H9 (cell line): ENCODE measurements at regions not wholly inside any gene's neighbourhood (a gene's known extent, or its start where the extent isn't known, plus 50 kb on each side); places are given as distances from the start of the nearest gene placed in this dataset.

Source experiments
- DNase-seq: peaks from one replicate; pipeline ENCODE4 v3.0.0-alpha.2; 2017
- H2AFZ ChIP-seq: one replicate; pipeline ENCODE4 v1.6.1; 2013; ENCODE audit warnings: mild to moderate bottlenecking, low read length, control low read depth, moderate library complexity
- H2AK5ac ChIP-seq: 2 replicates; pipeline ENCODE4 v1.6.1; 2013; ENCODE audit warnings: low read length, control low read depth, mixed read lengths; ENCODE audit not compliant: insufficient read length
- H2BK120ac ChIP-seq: one replicate; pipeline ENCODE4 v1.6.1; 2013; ENCODE audit warnings: low read depth, mild to moderate bottlenecking, low read length, control low read depth, inconsistent platforms; ENCODE audit not compliant: poor library complexity, severe bottlenecking
- H2BK12ac ChIP-seq: 2 replicates; pipeline ENCODE4 v1.6.1; 2013; ENCODE audit warnings: low read length, control low read depth, mixed read lengths, low read depth; ENCODE audit not compliant: insufficient read length
- H2BK15ac ChIP-seq: 2 replicates; pipeline ENCODE4 v1.6.1; 2013; ENCODE audit warnings: low read depth, low read length, control low read depth
- H2BK20ac ChIP-seq: one replicate; pipeline ENCODE4 v1.6.1; 2013; ENCODE audit warnings: low read depth, mild to moderate bottlenecking, low read length, control low read depth, inconsistent platforms; ENCODE audit not compliant: poor library complexity, severe bottlenecking
- H2BK5ac ChIP-seq: 2 replicates; pipeline ENCODE4 v1.6.1; 2013; ENCODE audit warnings: low read length, control low read depth, mixed read lengths; ENCODE audit not compliant: insufficient read length
- H3K14ac ChIP-seq: 2 replicates; pipeline ENCODE4 v1.6.1; 2013; ENCODE audit warnings: low read length, control low read depth; ENCODE audit not compliant: insufficient read depth
- H3K18ac ChIP-seq: 2 replicates; pipeline ENCODE4 v1.6.1; 2013; ENCODE audit warnings: low read depth, mild to moderate bottlenecking, mixed read lengths, low read length, control low read depth; ENCODE audit not compliant: insufficient read length
- H3K23ac ChIP-seq: 2 replicates; pipeline ENCODE4 v1.6.1; 2013; ENCODE audit warnings: low read length, control low read depth, mixed read lengths, low read depth; ENCODE audit not compliant: insufficient read length
- H3K23me2 ChIP-seq: 2 replicates; pipeline ENCODE4 v1.6.1; 2013; ENCODE audit warnings: low read depth, mild to moderate bottlenecking, mixed read lengths, low read length, control low read depth; ENCODE audit not compliant: insufficient read length, poor library complexity, severe bottlenecking
- H3K27ac ChIP-seq: 2 replicates; pipeline ENCODE4 v1.5.1; 2013; ENCODE audit warnings: low read length, control low read depth, mixed read lengths, low read depth; ENCODE audit not compliant: insufficient read length
- H3K27me3 ChIP-seq: 2 replicates; pipeline ENCODE4 v1.6.1; 2013; ENCODE audit warnings: low read length, control low read depth, inconsistent platforms; ENCODE audit not compliant: insufficient read depth
- H3K4ac ChIP-seq: 2 replicates; pipeline ENCODE4 v1.6.1; 2013; ENCODE audit warnings: low read depth, mild to moderate bottlenecking, control low read depth, inconsistent platforms, low read length, moderate library complexity
- H3K4me1 ChIP-seq: 2 replicates; pipeline ENCODE4 v1.6.1; 2013; ENCODE audit warnings: low read length, control low read depth, inconsistent platforms; ENCODE audit not compliant: insufficient read depth
- H3K4me2 ChIP-seq: 2 replicates; pipeline ENCODE4 v1.6.1; 2013; ENCODE audit warnings: low read length, control low read depth, mixed read lengths; ENCODE audit not compliant: insufficient read length, insufficient read depth
- H3K56ac ChIP-seq: 2 replicates; pipeline ENCODE4 v1.6.1; 2013; ENCODE audit warnings: low read depth, mild to moderate bottlenecking, mixed read lengths, low read length, control low read depth; ENCODE audit not compliant: insufficient read length
- H3K79me1 ChIP-seq: 2 replicates; pipeline ENCODE4 v1.6.1; 2013; ENCODE audit warnings: low read depth, mild to moderate bottlenecking, moderate library complexity, low read length, control low read depth, inconsistent platforms; ENCODE audit not compliant: insufficient read depth, poor library complexity, severe bottlenecking
- H3K79me2 ChIP-seq: 2 replicates; pipeline ENCODE4 v1.6.1; 2013; ENCODE audit warnings: low read length, control low read depth, inconsistent platforms; ENCODE audit not compliant: insufficient read depth
- H3K9ac ChIP-seq: 2 replicates; pipeline ENCODE4 v1.6.1; 2013; ENCODE audit warnings: low read length, control low read depth, mixed read lengths; ENCODE audit not compliant: insufficient read length; ENCODE audit errors: extremely low read depth
- H3K9me3 ChIP-seq: one replicate; pipeline ENCODE4 v1.6.1; 2013; ENCODE audit warnings: low read depth, low read length, inconsistent platforms; ENCODE audit not compliant: control insufficient read depth
- H3T11ph ChIP-seq: one replicate; pipeline ENCODE4 v1.6.1; 2013; ENCODE audit warnings: mild to moderate bottlenecking, low read length, control low read depth, inconsistent platforms
- H4K20me1 ChIP-seq: one replicate; pipeline ENCODE4 v1.6.1; 2013; ENCODE audit not compliant: control insufficient read depth, insufficient read length, insufficient read depth
- H4K5ac ChIP-seq: 2 replicates; pipeline ENCODE4 v1.6.1; 2013; ENCODE audit warnings: low read depth, mild to moderate bottlenecking, mixed read lengths, low read length, control low read depth; ENCODE audit not compliant: insufficient read length
- H4K8ac ChIP-seq: replicated peaks from 2 replicates; pipeline ENCODE4 v1.6.1; 2013; ENCODE audit warnings: low read length, control low read depth, mixed read lengths, low read depth; ENCODE audit not compliant: insufficient read length
- H4K91ac ChIP-seq: 2 replicates; pipeline ENCODE4 v1.6.1; 2013; ENCODE audit warnings: low read depth, mild to moderate bottlenecking, moderate library complexity, mixed read lengths, low read length, control low read depth; ENCODE audit not compliant: insufficient read length
- H3K27ac Mint-ChIP-seq, 3 experiments: 2 replicates in 2 of 3; 3 replicates in 1 of 3; pipeline ENCODE4 v1.8.0; 2020 to 2021; ENCODE audit warnings: mixed read lengths in 3 of 3, mild to moderate bottlenecking in 1 of 3, moderate library complexity in 1 of 3
- H3K27me3 Mint-ChIP-seq: 2 replicates; pipeline ENCODE4 v1.8.0; 2021; ENCODE audit warnings: low read depth, mild to moderate bottlenecking, moderate library complexity, mixed read lengths
- H3K36me3 Mint-ChIP-seq, 3 experiments: 2 replicates in 2 of 3; 3 replicates in 1 of 3; pipeline ENCODE4 v1.8.0; 2020 to 2021; ENCODE audit warnings: low read depth in 3 of 3, mixed read lengths in 3 of 3; ENCODE audit not compliant: insufficient read depth in 1 of 3
- H3K4me1 Mint-ChIP-seq, 2 experiments: 2 replicates each; pipeline ENCODE4 v1.8.0; 2020; ENCODE audit warnings: mixed read lengths in 2 of 2
- H3K4me3 Mint-ChIP-seq, 2 experiments: 2 replicates in 1 of 2; 3 replicates in 1 of 2; pipeline ENCODE4 v1.8.0; 2020 to 2021; ENCODE audit warnings: mild to moderate bottlenecking in 2 of 2, mixed read lengths in 2 of 2, moderate library complexity in 1 of 2
- H3K9me3 Mint-ChIP-seq, 2 experiments: 2 replicates in 1 of 2; 3 replicates in 1 of 2; pipeline ENCODE4 v1.8.0; 2020; ENCODE audit warnings: mild to moderate bottlenecking in 2 of 2, mixed read lengths in 2 of 2, moderate library complexity in 1 of 2
- CTCF ChIP-seq: fragments of 200-600 bp; sonication (generic); conservative IDR thresholded peaks from 3 replicates; pipeline ENCODE4 v1.8.0; 2021; ENCODE audit warnings: antibody characterized with exemption, mild to moderate bottlenecking
- WGBS: extraction: QIAGEN DNeasy Blood & Tissue Kit; methylation state at CpG from one replicate; pipeline ENCODE4 v1.1.7; 2013; ENCODE audit warnings: missing lambda C conversion rate, low lambda C conversion rate, mixed read lengths; ENCODE audit not compliant: insufficient read length; ENCODE audit errors: extremely low coverage; 5-methylcytosine and 5-hydroxymethylcytosine counted together

GRCh38 chr11:20275987-20276965 is 87.2 kb upstream of the HTATIP2 start:
- no peak overlapping the region for H2BK15ac ChIP-seq
- no peak overlapping the region for H3K23ac ChIP-seq
- H3K14ac ChIP-seq = no peak overlapping the region
- H3K4ac ChIP-seq = no peak overlapping the region
- no peaks in the 10 kb centered on the region for H3K79me2 ChIP-seq
- no peaks in the 10 kb centered on the region for H3K27me3 ChIP-seq
- H3K23me2 ChIP-seq = no peaks in the 10 kb centered on the region
- WGBS = no CpG with 5 or more reads among the region's 15 CpGs
- no peak overlapping the region for H2AK5ac ChIP-seq
- no peak overlapping the region for H3K27ac ChIP-seq
- Mint-ChIP-seq H3K4me3 (no peak overlapping the region), H3K9me3 (no peaks in the 10 kb centered on the region; a peak in 1 of 5 replicates), H3K27me3 (peaks cover 6% of the 10 kb centered on the region), H3K27ac (no peak overlapping the region), H3K36me3 (no peaks in the 10 kb centered on the region), H3K4me1 (peaks cover 13 to 24% of the 10 kb centered on the region in 2 experiments)
- DNase-seq = no peak
- H2BK12ac ChIP-seq = no peak overlapping the region
- no peaks in the 10 kb centered on the region for H3K9me3 ChIP-seq
- no peaks in the 10 kb centered on the region for H3K79me1 ChIP-seq
- H2AFZ ChIP-seq = no peak overlapping the region
- no peak overlapping the region for H4K8ac ChIP-seq
- H4K5ac ChIP-seq = no peak overlapping the region
- H2BK120ac ChIP-seq = no peak overlapping the region
- no peak overlapping the region for H3K56ac ChIP-seq
- no peak overlapping the region for H3K18ac ChIP-seq
- H4K20me1 ChIP-seq = no peaks in the 10 kb centered on the region
- H2BK5ac ChIP-seq = no peak overlapping the region
- no peak overlapping the region for H4K91ac ChIP-seq
- no peak overlapping the region for H3T11ph ChIP-seq
- TF ChIP-seq CTCF = no peak
- H3K9ac ChIP-seq = no peak overlapping the region
- no peaks in the 10 kb centered on the region for H3K4me1 ChIP-seq
- no peak overlapping the region for H3K4me2 ChIP-seq
- no peak overlapping the region for H2BK20ac ChIP-seq
